B cell (primary cell): ENCODE measurements at regions not wholly inside any gene's neighbourhood (a gene's known extent, or its start where the extent isn't known, plus 50 kb on each side); places are given as distances from the start of the nearest gene placed in this dataset. TPM values are rescaled to one million over a fixed set of nuclear protein-coding genes. Genes with fewer than 3 reads are reported as not detected.

Source experiments
- ATAC-seq: fragments of 200-7000 bp; cut with Tn5 transposase; one replicate; pipeline ENCODE4 v1.10.0; 2021; ENCODE audit warnings: low read depth, mild to moderate bottlenecking, moderate number of reproducible peaks, moderate library complexity
- CTCF ChIA-PET: fragments of 350-600 bp; sonication (Branson Sonifier 250); formaldehyde crosslinking; loops from one replicate; lab custom pipeline; 2021; ENCODE audit warnings: antibody characterized with exemption, inconsistent platforms; lab: Charles Lee
- POLR2A ChIA-PET: fragments of 350-600 bp; sonication (Branson Sonifier 250); formaldehyde crosslinking; loops from one replicate; lab custom pipeline; 2021; ENCODE audit warnings: antibody characterized with exemption; lab: Charles Lee
- DNase-seq: peaks from one replicate; pipeline ENCODE4 v3.0.0; 2013
- H2AFZ ChIP-seq: 2 replicates; pipeline ENCODE4 v1.6.1; 2012; ENCODE audit warnings: mild to moderate bottlenecking, low read depth, low read length; ENCODE audit not compliant: insufficient read depth, poor library complexity, severe bottlenecking
- H3K27ac ChIP-seq, 2 donors: 1 replicate in 1 of 2; 2 replicates in 1 of 2; pipeline ENCODE4 v1.5.1; 2012 to 2013; ENCODE audit warnings: low read length in 2 of 2, mild to moderate bottlenecking in 2 of 2, moderate library complexity in 1 of 2
- H3K27me3 ChIP-seq, 4 experiments: fragments of 200-600 bp in 1 of 4; sonication (generic) in 1 of 4; replicated peaks in 1 of 4; 1 replicate in 2 of 4; 2 replicates in 2 of 4; pipeline versions ENCODE4 v1.6.1 to v1.7.0; 2013 to 2016; ENCODE audit warnings: low read length in 3 of 4, mild to moderate bottlenecking in 2 of 4, mixed read lengths in 1 of 4, moderate library complexity in 1 of 4; ENCODE audit not compliant: insufficient read depth in 4 of 4, control insufficient read depth in 3 of 4; ENCODE audit errors: control extremely low read depth in 1 of 4
- H3K36me3 ChIP-seq, 2 experiments: replicated peaks in 1 of 2; 1 replicate in 1 of 2; 2 replicates in 1 of 2; pipeline versions ENCODE4 v1.6.1 to v1.7.1; 2013; ENCODE audit warnings: low read length in 1 of 2; ENCODE audit not compliant: insufficient read depth in 2 of 2, control insufficient read depth in 1 of 2; ENCODE audit errors: control extremely low read depth in 1 of 2, extremely low read depth in 1 of 2
- H3K4me1 ChIP-seq, 2 donors: fragments of 200-600 bp in 1 of 2; sonication (generic) in 1 of 2; 1 replicate in 1 of 2; 2 replicates in 1 of 2; pipeline versions ENCODE4 v1.5.1 to v1.6.1; 2013 to 2017; ENCODE audit warnings: low read length in 2 of 2; ENCODE audit not compliant: control insufficient read depth in 2 of 2, insufficient read depth in 2 of 2
- H3K4me2 ChIP-seq: replicated peaks from 2 replicates; pipeline ENCODE3; 2012; ENCODE audit warnings: mild to moderate bottlenecking, low read depth, low read length; ENCODE audit not compliant: poor library complexity, severe bottlenecking
- H3K4me3 ChIP-seq, 5 experiments: fragments of 200-600 bp in 1 of 5; sonication (generic) in 1 of 5; 1 replicate in 3 of 5; 2 replicates in 2 of 5; pipeline versions ENCODE4 v1.5.1 to v1.7.0; 2011 to 2016; ENCODE audit warnings: low read length in 4 of 5, mild to moderate bottlenecking in 4 of 5, low read depth in 2 of 5, control low read depth in 1 of 5, moderate library complexity in 1 of 5; ENCODE audit not compliant: insufficient read depth in 1 of 5; ENCODE audit errors: control extremely low read depth in 1 of 5, extremely low read depth in 1 of 5
- H3K79me2 ChIP-seq: fragments of 200-600 bp; sonication (generic); one replicate; pipeline ENCODE4 v1.6.0; 2016; ENCODE audit warnings: low read length; ENCODE audit not compliant: control insufficient read depth, insufficient read depth
- H3K9ac ChIP-seq: fragments of 200-600 bp; sonication (generic); 2 replicates; pipeline ENCODE4 v1.6.1; 2017; ENCODE audit warnings: mild to moderate bottlenecking, low read length, moderate library complexity
- H3K9me3 ChIP-seq, 3 donors: one replicate each; pipeline versions ENCODE4 v1.6.1 to v1.7.1; 2013; ENCODE audit warnings: low read length in 2 of 3; ENCODE audit not compliant: control insufficient read depth in 2 of 3, insufficient read depth in 1 of 3; ENCODE audit errors: control extremely low read depth in 1 of 3
- H4K20me1 ChIP-seq: 2 replicates; pipeline ENCODE4 v1.6.0; 2012; ENCODE audit warnings: mild to moderate bottlenecking, low read length; ENCODE audit not compliant: insufficient read depth, control insufficient read depth, poor library complexity, severe bottlenecking
- H3K27ac Mint-ChIP-seq: one replicate; pipeline ENCODE4 v1.8.0; 2021; ENCODE audit warnings: mixed read lengths
- H3K27me3 Mint-ChIP-seq: one replicate; pipeline ENCODE4 v1.8.0; 2021; ENCODE audit warnings: mixed read lengths
- H3K4me1 Mint-ChIP-seq: one replicate; pipeline ENCODE4 v1.8.0; 2021; ENCODE audit warnings: mixed read lengths
- H3K4me3 Mint-ChIP-seq: one replicate; pipeline ENCODE4 v1.8.0; 2021; ENCODE audit warnings: mixed read lengths
- H3K9me3 Mint-ChIP-seq: one replicate; pipeline ENCODE4 v1.8.0; 2022; ENCODE audit warnings: mixed read lengths; ENCODE audit not compliant: insufficient read depth
- EZH2 ChIP-seq: IDR thresholded peaks from 2 replicates; pipeline ENCODE4 v1.6.1; 2012; ENCODE audit warnings: borderline replicate concordance, low read depth, mild to moderate bottlenecking, moderate library complexity, low read length; ENCODE audit not compliant: insufficient read depth, poor library complexity, severe bottlenecking
- WGBS: methylation state at CpG from one replicate; pipeline ENCODE4 v1.1.5; 2013; ENCODE audit warnings: missing lambda C conversion rate; ENCODE audit not compliant: insufficient coverage; 5-methylcytosine and 5-hydroxymethylcytosine counted together
- intact Hi-C: fragments of 100-400 bp; cut with micrococcal nuclease; formaldehyde crosslinking; loops from one replicate; pipeline ENCODE4 v1.10.0; 2022
- small RNA-seq: library from RNA; depleted of rRNA; stranded (forward); fragments of <200 nt; gene quantifications from one replicate; pipeline ENCODE3, GENCODE V24; 2012; ENCODE audit warnings: low replicate concordance, low read depth; ENCODE audit not compliant: insufficient read length
- TF ChIP-seq, protein P1 (sequence below): fragments of 200-600 bp; IDR thresholded peaks from one replicate; pipeline ENCODE4 v1.8.0; 2022; ENCODE audit warnings: antibody characterized with exemption, mild to moderate bottlenecking

DNA sequence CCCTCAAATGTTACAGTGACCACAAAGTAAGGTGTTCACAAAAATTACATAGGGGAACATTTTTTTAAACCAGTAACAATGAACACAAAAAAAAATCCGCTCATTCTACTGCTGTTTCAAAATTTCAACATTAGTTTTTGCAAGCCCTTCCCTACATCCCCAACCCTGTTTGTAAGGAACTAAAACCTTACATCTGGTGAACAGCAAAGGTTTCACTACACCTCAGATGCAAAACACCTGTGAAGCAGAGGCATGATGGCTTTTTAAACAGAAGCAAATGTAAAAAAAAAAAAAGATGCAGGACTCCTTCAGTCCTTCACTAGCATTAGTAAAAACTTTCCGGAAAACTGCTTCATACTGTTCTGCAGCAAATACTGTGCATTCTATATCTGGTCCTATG lies 50.0 kb upstream of the API5 start:
- Histone ChIP-seq H3K4me2 (no peak overlapping the region), H3K79me2 (no peaks in the 10 kb centered on the region), H3K27me3 (no peaks in the 10 kb centered on the region), H3K4me3 (no peak overlapping the region), H3K9ac (no peak overlapping the region), H3K9me3 (peaks cover 1 to 8% (median 3%) of the 10 kb centered on the region in 3 donors), H2AFZ (no peak overlapping the region), H4K20me1 (no peaks in the 10 kb centered on the region), H3K36me3 (no peaks in the 10 kb centered on the region), H3K4me1 (no peaks in the 10 kb centered on the region), H3K27ac (no peak overlapping the region)
- Mint-ChIP-seq H3K9me3 (peaks cover 10% of the 10 kb centered on the region), H3K4me3 (no peak overlapping the region), H3K27me3 (peaks cover 4% of the 10 kb centered on the region), H3K27ac (no peak overlapping the region), H3K4me1 (no peaks in the 10 kb centered on the region)
- intact Hi-C loops = no loop called here
- ChIA-PET CTCF (no interaction called here), POLR2A (no interaction called here)
- no peak for DNase-seq
- TF ChIP-seq EZH2 = no peak
- TF ChIP-seq, protein P1, sequence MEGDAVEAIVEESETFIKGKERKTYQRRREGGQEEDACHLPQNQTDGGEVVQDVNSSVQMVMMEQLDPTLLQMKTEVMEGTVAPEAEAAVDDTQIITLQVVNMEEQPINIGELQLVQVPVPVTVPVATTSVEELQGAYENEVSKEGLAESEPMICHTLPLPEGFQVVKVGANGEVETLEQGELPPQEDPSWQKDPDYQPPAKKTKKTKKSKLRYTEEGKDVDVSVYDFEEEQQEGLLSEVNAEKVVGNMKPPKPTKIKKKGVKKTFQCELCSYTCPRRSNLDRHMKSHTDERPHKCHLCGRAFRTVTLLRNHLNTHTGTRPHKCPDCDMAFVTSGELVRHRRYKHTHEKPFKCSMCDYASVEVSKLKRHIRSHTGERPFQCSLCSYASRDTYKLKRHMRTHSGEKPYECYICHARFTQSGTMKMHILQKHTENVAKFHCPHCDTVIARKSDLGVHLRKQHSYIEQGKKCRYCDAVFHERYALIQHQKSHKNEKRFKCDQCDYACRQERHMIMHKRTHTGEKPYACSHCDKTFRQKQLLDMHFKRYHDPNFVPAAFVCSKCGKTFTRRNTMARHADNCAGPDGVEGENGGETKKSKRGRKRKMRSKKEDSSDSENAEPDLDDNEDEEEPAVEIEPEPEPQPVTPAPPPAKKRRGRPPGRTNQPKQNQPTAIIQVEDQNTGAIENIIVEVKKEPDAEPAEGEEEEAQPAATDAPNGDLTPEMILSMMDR = no peak
- ATAC-seq = no peak
- WGBS = no CpG with 5 or more reads among the region's 2 CpGs

Small RNA genes lying in the stretch of these regions (small RNA-seq; reads per million reads assigned to genes)
- gene AC021006.3 = not detected
- gene AC109810.1 = not detected
